ENCODE measurements at regions not wholly inside any gene's neighbourhood (a gene's known extent, or its start where the extent isn't known, plus 50 kb on each side); places are given as distances from the start of the nearest gene placed in this dataset.

DNA sequence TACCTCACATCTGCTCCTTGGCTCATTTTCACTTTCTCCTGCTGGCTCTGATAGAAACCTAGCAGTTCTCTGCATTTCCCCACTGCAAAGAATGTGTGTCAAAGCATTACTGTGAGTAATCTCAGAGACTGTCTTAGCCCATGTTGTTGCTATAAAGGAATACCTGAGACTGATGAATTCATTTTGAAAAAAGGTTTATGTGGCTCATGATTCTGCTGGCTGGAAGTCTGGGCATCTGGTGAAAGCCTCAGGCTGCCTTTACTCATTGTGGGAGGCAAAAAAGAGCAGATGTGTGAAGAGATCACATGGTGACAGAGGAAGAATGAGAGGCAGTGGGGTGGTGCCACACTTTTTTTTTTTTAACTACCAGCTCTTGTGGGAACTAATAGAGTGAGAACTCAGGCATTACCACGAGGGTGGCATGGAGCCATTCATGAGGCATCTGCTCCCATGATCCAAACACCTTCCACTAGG lies 191.6 kb upstream of the CTNND2 start:
- TF ChIP-seq, protein P1, sequence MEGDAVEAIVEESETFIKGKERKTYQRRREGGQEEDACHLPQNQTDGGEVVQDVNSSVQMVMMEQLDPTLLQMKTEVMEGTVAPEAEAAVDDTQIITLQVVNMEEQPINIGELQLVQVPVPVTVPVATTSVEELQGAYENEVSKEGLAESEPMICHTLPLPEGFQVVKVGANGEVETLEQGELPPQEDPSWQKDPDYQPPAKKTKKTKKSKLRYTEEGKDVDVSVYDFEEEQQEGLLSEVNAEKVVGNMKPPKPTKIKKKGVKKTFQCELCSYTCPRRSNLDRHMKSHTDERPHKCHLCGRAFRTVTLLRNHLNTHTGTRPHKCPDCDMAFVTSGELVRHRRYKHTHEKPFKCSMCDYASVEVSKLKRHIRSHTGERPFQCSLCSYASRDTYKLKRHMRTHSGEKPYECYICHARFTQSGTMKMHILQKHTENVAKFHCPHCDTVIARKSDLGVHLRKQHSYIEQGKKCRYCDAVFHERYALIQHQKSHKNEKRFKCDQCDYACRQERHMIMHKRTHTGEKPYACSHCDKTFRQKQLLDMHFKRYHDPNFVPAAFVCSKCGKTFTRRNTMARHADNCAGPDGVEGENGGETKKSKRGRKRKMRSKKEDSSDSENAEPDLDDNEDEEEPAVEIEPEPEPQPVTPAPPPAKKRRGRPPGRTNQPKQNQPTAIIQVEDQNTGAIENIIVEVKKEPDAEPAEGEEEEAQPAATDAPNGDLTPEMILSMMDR (IDR thresholded peaks at IDR 0.05; ENCODE audit: low read depth, low read length, poor library complexity, severe bottlenecking): no peak
- TF ChIP-seq EZH2phosphoT487 (IDR thresholded peaks at IDR 0.05; ENCODE audit: borderline replicate concordance, low read length): no peak

All from DOHH2 (cell line).